Non-pigmented ciliary epithelial cell (primary cell): ENCODE measurements at regions not wholly inside any gene's neighbourhood (a gene's known extent, or its start where the extent isn't known, plus 50 kb on each side); places are given as distances from the start of the nearest gene placed in this dataset.

Source experiments
- DNase-seq: peaks from one replicate; pipeline ENCODE4 v3.0.0-alpha.2; 2010; ENCODE audit warnings: low read depth

- DNase-seq, result no peak
Observed at GRCh38 chr16:79543219-79543618, 57.3 kb downstream of the MAF start.

- no peak for DNase-seq
Observed at GRCh38 chr16:79542237-79542774, 58.2 kb downstream of the MAF start.

GRCh38 chr16:79540825-79541595, 59.5 kb downstream of the MAF start:
- DNase-seq, result no peak

- no peak for DNase-seq
Observed at GRCh38 chr16:79537584-79537983, 63.0 kb downstream of the MAF start.

- no peak for DNase-seq
Observed at GRCh38 chr16:79536958-79537357, 63.6 kb downstream of the MAF start.

- no peak for DNase-seq
Observed at GRCh38 chr16:79535130-79535529, 65.4 kb downstream of the MAF start.

GRCh38 chr16:79534143-79534542, 66.4 kb downstream of the MAF start:
- no peak for DNase-seq

GRCh38 chr16:79533292-79533691, 67.2 kb downstream of the MAF start:
- DNase-seq, result no peak

- no peak for DNase-seq
Observed at GRCh38 chr16:79532785-79533184, 67.8 kb downstream of the MAF start.

- no peak for DNase-seq
Observed at GRCh38 chr16:79532273-79532672, 68.3 kb downstream of the MAF start.

- DNase-seq, result no peak
Observed at GRCh38 chr16:79528338-79528737, 72.2 kb downstream of the MAF start.

- no peak for DNase-seq
Observed at GRCh38 chr16:79523971-79524370, 76.6 kb downstream of the MAF start.

- no peak for DNase-seq
Observed at GRCh38 chr16:79519448-79519847, 81.1 kb downstream of the MAF start.

GRCh38 chr16:79517156-79517555, 83.4 kb downstream of the MAF start:
- DNase-seq, result no peak

- DNase-seq, result no peak
Observed at GRCh38 chr16:79510879-79511278, 89.7 kb downstream of the MAF start.

GRCh38 chr16:79509906-79510305, 90.6 kb downstream of the MAF start:
- no peak for DNase-seq

- no peak for DNase-seq
Observed at GRCh38 chr16:79509211-79509631, 91.3 kb downstream of the MAF start.

- no peak for DNase-seq
Observed at GRCh38 chr16:79508294-79508693, 92.2 kb downstream of the MAF start.

GRCh38 chr16:79505344-79505743, 95.2 kb downstream of the MAF start:
- DNase-seq, result no peak

- DNase-seq, result no peak
Observed at GRCh38 chr16:79503511-79503910, 97.0 kb downstream of the MAF start.

- DNase-seq, result no peak
Observed at GRCh38 chr16:79501446-79501845, 99.1 kb downstream of the MAF start.

GRCh38 chr16:79500866-79501265, 99.7 kb downstream of the MAF start:
- no peak for DNase-seq

- DNase-seq, result no peak
Observed at GRCh38 chr16:79500286-79500685, 100.3 kb downstream of the MAF start.

GRCh38 chr16:79498928-79499327, 101.6 kb downstream of the MAF start:
- no peak for DNase-seq
